GM12891 (cell line): ENCODE measurements at regions not wholly inside any gene's neighbourhood (a gene's known extent, or its start where the extent isn't known, plus 50 kb on each side); places are given as distances from the start of the nearest gene placed in this dataset.

ENCODE experiments used
- POLR2A ChIP-seq: IDR thresholded peaks from 2 replicates; pipeline ENCODE4 v1.6.1; 2011; ENCODE audit warnings: low read depth, low read length, control low read depth
- POLR2AphosphoS5 ChIP-seq: IDR thresholded peaks from 2 replicates; pipeline ENCODE4 v1.6.1; 2011; ENCODE audit warnings: low read depth, low read length, control low read depth
- POU2F2 ChIP-seq: IDR thresholded peaks from 2 replicates; pipeline ENCODE4 v1.6.1; 2011; ENCODE audit warnings: low read depth, mild to moderate bottlenecking, control low read depth, low read length, moderate library complexity
- SPI1 ChIP-seq: IDR thresholded peaks from 2 replicates; pipeline ENCODE4 v1.6.1; 2011; ENCODE audit warnings: low read depth, low read length, control low read depth
- TAF1 ChIP-seq: IDR thresholded peaks from 2 replicates; pipeline ENCODE4 v1.6.1; 2011; ENCODE audit warnings: low read depth, low read length, control low read depth

DNA sequence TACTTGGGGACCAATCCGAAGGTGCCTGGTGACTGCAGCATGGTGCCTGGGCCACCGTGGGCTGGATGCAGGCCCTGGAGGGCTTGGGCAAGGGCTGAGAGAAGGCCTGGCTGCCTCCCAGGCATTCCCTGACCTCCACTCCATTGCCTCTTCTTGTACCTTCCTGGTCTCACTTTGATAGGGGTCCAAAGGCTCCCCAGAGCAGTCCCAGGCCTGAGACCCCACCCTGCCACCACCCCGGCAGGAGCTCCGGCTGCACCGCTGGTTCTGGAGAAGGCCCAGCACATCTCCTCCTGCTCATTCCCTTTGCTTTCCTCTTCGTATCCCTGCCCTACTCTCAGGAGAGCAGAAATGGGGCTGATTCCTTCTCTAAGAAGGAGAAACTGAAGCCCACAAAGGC is 133.3 kb upstream of the IPO9 start:
- TF ChIP-seq POLR2A (no peak), TAF1 (no peak), SPI1 (no peak), POLR2AphosphoS5 (no peak), POU2F2 (no peak)
